HepG2 (cell line): ENCODE measurements at regions not wholly inside any gene's neighbourhood (a gene's known extent, or its start where the extent isn't known, plus 50 kb on each side); places are given as distances from the start of the nearest gene placed in this dataset.

Experiments
- ATAC-seq: fragments of 200-7000 bp; cut with Tn5 transposase; 3 replicates; pipeline ENCODE4 v1.9.1; 2020; ENCODE audit warnings: mild to moderate bottlenecking, moderate library complexity
- BruUV-seq: library from RNA; stranded (reverse); fragments of 400-500 nt; replicated peaks from 2 replicates; lab custom pipeline; 2021; lab: Mats Ljungman, UMichigan
- CTCF ChIA-PET: fragments of 300-600 bp; formaldehyde crosslinking; extraction: SDS; loops from one replicate; lab custom pipeline; 2021; ENCODE audit warnings: low total read pairs, inconsistent platforms, low intra/inter-chr PET ratio; lab: Yijun Ruan, JAX
- POLR2A ChIA-PET: fragments of 350-600 bp; sonication (Branson Sonifier 250); formaldehyde crosslinking; loops from one replicate; lab custom pipeline; 2020; ENCODE audit warnings: antibody characterized with exemption, inconsistent platforms; lab: Yijun Ruan, JAX
- DNase-seq: peaks from one replicate; pipeline ENCODE4 v3.0.0-alpha.2; 2015; ENCODE audit warnings: low spot score
- FAIRE-seq: peaks from 3 replicates; lab custom pipeline; 2011; peaks lifted over from hg19 to GRCh38; lab: Jason Lieb, UNC
- H2AFZ ChIP-seq: one replicate; pipeline ENCODE4 v1.6.1; 2011; ENCODE audit warnings: low read length, inconsistent platforms
- H3K27ac ChIP-seq: fragments of 300-600 bp; 3 replicates; pipeline ENCODE4 v1.8.0; 2011; ENCODE audit warnings: mixed run types, mild to moderate bottlenecking, mixed read lengths, low read length, inconsistent platforms; ENCODE audit not compliant: insufficient read depth; ENCODE audit errors: extremely low read length
- H3K27me3 ChIP-seq, 2 experiments: fragments of 200-600 bp in 1 of 2; 2 replicates in 1 of 2; 3 replicates in 1 of 2; pipeline versions ENCODE4 v1.6.0 to v1.8.0; 2011; ENCODE audit warnings: low read length in 2 of 2, mild to moderate bottlenecking in 2 of 2, moderate library complexity in 2 of 2, inconsistent platforms in 1 of 2; ENCODE audit not compliant: insufficient read depth in 2 of 2, control insufficient read depth in 1 of 2
- H3K36me3 ChIP-seq, 2 experiments: fragments of 200-600 bp in 1 of 2; replicated peaks in 1 of 2; 2 replicates in 1 of 2; 3 replicates in 1 of 2; pipeline versions ENCODE4 v1.5.1 to v1.8.0; 2011; ENCODE audit warnings: low read length in 2 of 2, inconsistent platforms in 1 of 2; ENCODE audit not compliant: insufficient read depth in 2 of 2, control insufficient read depth in 1 of 2
- H3K4me1 ChIP-seq: 2 replicates; pipeline ENCODE4 v1.5.1; 2012; ENCODE audit warnings: low read length, inconsistent platforms; ENCODE audit not compliant: insufficient read depth
- H3K4me2 ChIP-seq: 2 replicates; pipeline ENCODE4 v1.6.0; 2011; ENCODE audit warnings: low read depth, low read length, inconsistent platforms
- H3K4me3 ChIP-seq, 3 experiments: fragments of 200-600 bp in 1 of 3; sonication (generic), shearing (Covaris generic) in 1 of 3; replicated peaks in 1 of 3; 2 replicates each; pipeline ENCODE4 v1.5.1; 2011 to 2016; ENCODE audit warnings: low read length in 3 of 3, inconsistent platforms in 2 of 3, low read depth in 2 of 3, mild to moderate bottlenecking in 2 of 3, control low read depth in 1 of 3, mixed read lengths in 1 of 3; ENCODE audit not compliant: insufficient read depth in 1 of 3
- H3K79me2 ChIP-seq: one replicate; pipeline ENCODE4 v1.6.1; 2011; ENCODE audit warnings: low read length, inconsistent platforms; ENCODE audit not compliant: insufficient read depth
- H3K9ac ChIP-seq: 2 replicates; pipeline ENCODE4 v1.6.0; 2011; ENCODE audit warnings: mild to moderate bottlenecking, low read depth, low read length, inconsistent platforms; ENCODE audit not compliant: insufficient read depth
- H3K9me3 ChIP-seq: 2 replicates; pipeline ENCODE4 v1.5.1; 2012; ENCODE audit warnings: mild to moderate bottlenecking, low read length
- H4K20me1 ChIP-seq: 2 replicates; pipeline ENCODE4 v1.6.0; 2011; ENCODE audit warnings: inconsistent platforms, mild to moderate bottlenecking, low read length, moderate library complexity; ENCODE audit not compliant: insufficient read depth
- HMGA1 ChIP-seq: sonication (generic); formaldehyde crosslinking; conservative IDR thresholded peaks from 2 replicates; pipeline ENCODE4 v1.4.0; 2020; ENCODE audit warnings: missing genetic modification reagents
- HOXA3 ChIP-seq: sonication (generic); formaldehyde crosslinking; IDR thresholded peaks from 2 replicates; pipeline ENCODE4 v1.5.0; 2020; ENCODE audit warnings: missing genetic modification reagents
- MAFF ChIP-seq: IDR thresholded peaks from 2 replicates; pipeline ENCODE4 v1.6.1; 2011; ENCODE audit warnings: low read depth, low read length, improper control_type of control experiment
- MAFK ChIP-seq, 2 experiments: IDR thresholded peaks in 1 of 2; conservative IDR thresholded peaks in 1 of 2; 2 replicates each; pipeline ENCODE4 v1.6.1; 2011; ENCODE audit warnings: improper control_type of control experiment in 2 of 2, low read length in 2 of 2
- REST ChIP-seq, 2 experiments: IDR thresholded peaks; 2 replicates each; pipeline ENCODE4 v1.6.1; 2011 to 2012; ENCODE audit warnings: low read length in 2 of 2, borderline replicate concordance in 1 of 2, low read depth in 1 of 2, mild to moderate bottlenecking in 1 of 2, moderate library complexity in 1 of 2
- RFXAP ChIP-seq: sonication (generic); formaldehyde crosslinking; IDR thresholded peaks from 2 replicates; pipeline ENCODE4 v1.4.0; 2020; ENCODE audit warnings: missing genetic modification reagents, borderline replicate concordance
- YEATS2 ChIP-seq: sonication (generic); formaldehyde crosslinking; IDR thresholded peaks from 2 replicates; pipeline ENCODE4 v1.4.0; 2020; ENCODE audit warnings: missing genetic modification reagents, borderline replicate concordance
- ZFP91 ChIP-seq: sonication (generic); formaldehyde crosslinking; IDR thresholded peaks from 2 replicates; pipeline ENCODE4 v1.9.0; 2022; ENCODE audit warnings: missing genetic modification reagents, mild to moderate bottlenecking, borderline replicate concordance
- in situ Hi-C: cut with HindIII; loops from 2 replicates; pipeline ENCODE4 v1.10.0; 2017; ENCODE audit warnings: low pct_unique_long_range_greater_than_20kb; ENCODE audit not compliant: extremely low pct_ligation_motif_present
- intact Hi-C: fragments of 100-400 bp; cut with micrococcal nuclease; formaldehyde crosslinking; loops from one replicate; pipeline ENCODE4 v1.10.0; 2022; ENCODE audit not compliant: unreplicated experiment

- ChIA-PET CTCF (no interaction called here), POLR2A (no interaction called here)
- Histone ChIP-seq H3K27ac (no peak overlapping the region), H3K4me3 (no peak overlapping the region), H3K4me1 (no peaks in the 10 kb centered on the region), H4K20me1 (no peaks in the 10 kb centered on the region), H3K27me3 (no peaks in the 10 kb centered on the region; a peak in 1 of 5 replicates), H3K9ac (no peak overlapping the region), H3K9me3 (no peaks in the 10 kb centered on the region), H3K36me3 (no peaks in the 10 kb centered on the region), H2AFZ (no peak overlapping the region), H3K4me2 (no peak overlapping the region), H3K79me2 (no peaks in the 10 kb centered on the region)
- ATAC-seq (no peak), FAIRE-seq (no peak), DNase-seq (no peak)
- in situ Hi-C loops: no loop called here
- intact Hi-C loops: no loop called here
- BruUV-seq: no TSS peak
- peak; percentile 14 to 66; a peak in 2 of 4 replicates for TF ChIP-seq MAFK (conservative IDR thresholded peaks at IDR 0.05 in 1 of 2, IDR thresholded peaks at IDR 0.05 in 1 of 2; ENCODE audit: low read length in 2 of 2)
- no peak for TF ChIP-seq RFXAP (CRISPR knock-in tag)
- no peak for TF ChIP-seq ZFP91 (CRISPR knock-in tag)
- TF ChIP-seq MAFF: peak; percentile 67
Measured at GRCh38 chr13:22861958-22862466, 318.8 kb upstream of the SGCG start.

- POLR2A ChIA-PET: no interaction called here
- Histone ChIP-seq H3K4me1 (no peaks in the 10 kb centered on the region), H3K36me3 (no peaks in the 10 kb centered on the region), H3K4me2 (no peak overlapping the region), H3K27ac (no peak overlapping the region), H3K9ac (no peak overlapping the region), H4K20me1 (no peaks in the 10 kb centered on the region), H3K27me3 (no peaks in the 10 kb centered on the region; a peak in 1 of 5 replicates), H3K79me2 (no peaks in the 10 kb centered on the region), H3K4me3 (no peak overlapping the region), H3K9me3 (no peaks in the 10 kb centered on the region), H2AFZ (no peak overlapping the region)
- BruUV-seq: no TSS peak
- intact Hi-C loops: no loop called here
- FAIRE-seq (no peak), DNase-seq (no peak), ATAC-seq (no peak)
- CTCF ChIA-PET: no interaction called here
- in situ Hi-C loops: no loop called here
- TF ChIP-seq HOXA3 (CRISPR knock-in tag): no peak
- TF ChIP-seq HMGA1 (CRISPR knock-in tag): no peak
- no peak for TF ChIP-seq REST (IDR thresholded peaks at IDR 0.05; ENCODE audit: borderline replicate concordance in 1 of 2, low read depth in 1 of 2, low read length in 2 of 2)
- no peak for TF ChIP-seq YEATS2 (CRISPR knock-in tag)
Measured at GRCh38 chr13:22862478-22862877, 318.3 kb upstream of the SGCG start.
